B cell (primary cell): ENCODE measurements at regions not wholly inside any gene's neighbourhood (a gene's known extent, or its start where the extent isn't known, plus 50 kb on each side); places are given as distances from the start of the nearest gene placed in this dataset.
"Not testable (repeated sequence)": the region's sequence is repeated elsewhere in the genome, so short reads cannot be mapped to it uniquely, and the experiment has no call there.

Experiments
- ATAC-seq: fragments of 200-7000 bp; cut with Tn5 transposase; one replicate; pipeline ENCODE4 v1.10.0; 2021; ENCODE audit warnings: low read depth, mild to moderate bottlenecking, moderate number of reproducible peaks, moderate library complexity
- CTCF ChIA-PET: fragments of 350-600 bp; sonication (Branson Sonifier 250); formaldehyde crosslinking; loops from one replicate; lab custom pipeline; 2021; ENCODE audit warnings: antibody characterized with exemption, inconsistent platforms; lab: Charles Lee
- POLR2A ChIA-PET: fragments of 350-600 bp; sonication (Branson Sonifier 250); formaldehyde crosslinking; loops from one replicate; lab custom pipeline; 2021; ENCODE audit warnings: antibody characterized with exemption; lab: Charles Lee
- DNase-seq: peaks from one replicate; pipeline ENCODE4 v3.0.0; 2013
- H2AFZ ChIP-seq: 2 replicates; pipeline ENCODE4 v1.6.1; 2012; ENCODE audit warnings: mild to moderate bottlenecking, low read depth, low read length; ENCODE audit not compliant: insufficient read depth, poor library complexity, severe bottlenecking
- H3K27ac ChIP-seq, 2 donors: 1 replicate in 1 of 2; 2 replicates in 1 of 2; pipeline ENCODE4 v1.5.1; 2012 to 2013; ENCODE audit warnings: low read length in 2 of 2, mild to moderate bottlenecking in 2 of 2, moderate library complexity in 1 of 2
- H3K27me3 ChIP-seq, 4 experiments: fragments of 200-600 bp in 1 of 4; sonication (generic) in 1 of 4; replicated peaks in 1 of 4; 1 replicate in 2 of 4; 2 replicates in 2 of 4; pipeline versions ENCODE4 v1.6.1 to v1.7.0; 2013 to 2016; ENCODE audit warnings: low read length in 3 of 4, mild to moderate bottlenecking in 2 of 4, mixed read lengths in 1 of 4, moderate library complexity in 1 of 4; ENCODE audit not compliant: insufficient read depth in 4 of 4, control insufficient read depth in 3 of 4; ENCODE audit errors: control extremely low read depth in 1 of 4
- H3K36me3 ChIP-seq, 2 experiments: replicated peaks in 1 of 2; 1 replicate in 1 of 2; 2 replicates in 1 of 2; pipeline versions ENCODE4 v1.6.1 to v1.7.1; 2013; ENCODE audit warnings: low read length in 1 of 2; ENCODE audit not compliant: insufficient read depth in 2 of 2, control insufficient read depth in 1 of 2; ENCODE audit errors: control extremely low read depth in 1 of 2, extremely low read depth in 1 of 2
- H3K4me1 ChIP-seq, 2 donors: fragments of 200-600 bp in 1 of 2; sonication (generic) in 1 of 2; 1 replicate in 1 of 2; 2 replicates in 1 of 2; pipeline versions ENCODE4 v1.5.1 to v1.6.1; 2013 to 2017; ENCODE audit warnings: low read length in 2 of 2; ENCODE audit not compliant: control insufficient read depth in 2 of 2, insufficient read depth in 2 of 2
- H3K4me2 ChIP-seq: replicated peaks from 2 replicates; pipeline ENCODE3; 2012; ENCODE audit warnings: mild to moderate bottlenecking, low read depth, low read length; ENCODE audit not compliant: poor library complexity, severe bottlenecking
- H3K4me3 ChIP-seq, 5 experiments: fragments of 200-600 bp in 1 of 5; sonication (generic) in 1 of 5; 1 replicate in 3 of 5; 2 replicates in 2 of 5; pipeline versions ENCODE4 v1.5.1 to v1.7.0; 2011 to 2016; ENCODE audit warnings: low read length in 4 of 5, mild to moderate bottlenecking in 4 of 5, low read depth in 2 of 5, control low read depth in 1 of 5, moderate library complexity in 1 of 5; ENCODE audit not compliant: insufficient read depth in 1 of 5; ENCODE audit errors: control extremely low read depth in 1 of 5, extremely low read depth in 1 of 5
- H3K79me2 ChIP-seq: fragments of 200-600 bp; sonication (generic); one replicate; pipeline ENCODE4 v1.6.0; 2016; ENCODE audit warnings: low read length; ENCODE audit not compliant: control insufficient read depth, insufficient read depth
- H3K9ac ChIP-seq: fragments of 200-600 bp; sonication (generic); 2 replicates; pipeline ENCODE4 v1.6.1; 2017; ENCODE audit warnings: mild to moderate bottlenecking, low read length, moderate library complexity
- H3K9me3 ChIP-seq, 3 donors: one replicate each; pipeline versions ENCODE4 v1.6.1 to v1.7.1; 2013; ENCODE audit warnings: low read length in 2 of 3; ENCODE audit not compliant: control insufficient read depth in 2 of 3, insufficient read depth in 1 of 3; ENCODE audit errors: control extremely low read depth in 1 of 3
- H4K20me1 ChIP-seq: 2 replicates; pipeline ENCODE4 v1.6.0; 2012; ENCODE audit warnings: mild to moderate bottlenecking, low read length; ENCODE audit not compliant: insufficient read depth, control insufficient read depth, poor library complexity, severe bottlenecking
- H3K27ac Mint-ChIP-seq: one replicate; pipeline ENCODE4 v1.8.0; 2021; ENCODE audit warnings: mixed read lengths
- H3K27me3 Mint-ChIP-seq: one replicate; pipeline ENCODE4 v1.8.0; 2021; ENCODE audit warnings: mixed read lengths
- H3K4me1 Mint-ChIP-seq: one replicate; pipeline ENCODE4 v1.8.0; 2021; ENCODE audit warnings: mixed read lengths
- H3K4me3 Mint-ChIP-seq: one replicate; pipeline ENCODE4 v1.8.0; 2021; ENCODE audit warnings: mixed read lengths
- H3K9me3 Mint-ChIP-seq: one replicate; pipeline ENCODE4 v1.8.0; 2022; ENCODE audit warnings: mixed read lengths; ENCODE audit not compliant: insufficient read depth
- EZH2 ChIP-seq: IDR thresholded peaks from 2 replicates; pipeline ENCODE4 v1.6.1; 2012; ENCODE audit warnings: borderline replicate concordance, low read depth, mild to moderate bottlenecking, moderate library complexity, low read length; ENCODE audit not compliant: insufficient read depth, poor library complexity, severe bottlenecking
- WGBS: methylation state at CpG from one replicate; pipeline ENCODE4 v1.1.5; 2013; ENCODE audit warnings: missing lambda C conversion rate; ENCODE audit not compliant: insufficient coverage; 5-methylcytosine and 5-hydroxymethylcytosine counted together
- intact Hi-C: fragments of 100-400 bp; cut with micrococcal nuclease; formaldehyde crosslinking; loops from one replicate; pipeline ENCODE4 v1.10.0; 2022
- TF ChIP-seq, protein P1 (sequence below): fragments of 200-600 bp; IDR thresholded peaks from one replicate; pipeline ENCODE4 v1.8.0; 2022; ENCODE audit warnings: antibody characterized with exemption, mild to moderate bottlenecking

DNA sequence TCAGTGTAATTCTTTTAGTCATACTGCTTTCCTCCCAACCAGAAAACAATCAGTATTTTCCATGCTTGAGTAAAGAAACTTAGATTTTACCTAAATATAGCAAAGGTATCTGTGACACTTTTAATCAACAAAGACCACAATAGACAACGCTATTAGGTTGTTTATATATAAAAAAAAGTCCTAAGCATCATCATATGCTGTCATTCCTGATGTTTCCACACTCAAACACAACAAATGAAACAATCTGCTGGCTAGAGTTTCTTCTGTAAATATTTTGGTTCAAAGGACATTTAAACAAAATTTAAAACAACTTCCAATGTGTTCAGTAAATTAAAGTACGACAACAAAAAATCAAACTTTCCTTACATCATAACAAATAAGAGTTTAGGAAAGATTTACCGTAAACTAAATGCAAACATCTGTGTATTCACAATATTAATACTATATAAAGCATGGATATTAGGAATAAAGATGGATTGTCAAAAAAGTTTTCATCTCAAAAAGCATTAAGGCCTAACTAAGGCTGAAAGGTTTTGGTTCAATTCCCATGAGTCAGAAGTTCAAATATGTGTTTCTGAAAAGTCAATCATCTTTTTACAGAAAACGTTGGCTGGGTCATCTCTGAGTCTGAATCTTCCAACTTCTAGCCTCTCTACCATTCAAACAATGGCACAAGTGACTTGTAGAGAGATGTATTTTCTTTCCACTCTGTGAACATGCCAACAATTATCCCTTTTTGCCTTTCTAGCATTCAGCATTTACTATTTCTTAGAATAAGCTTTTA lies 157.1 kb downstream of the CRPPA start:
- no peaks in the 10 kb centered on the region for H4K20me1 ChIP-seq
- no peaks in the 10 kb centered on the region for H3K27me3 Mint-ChIP-seq
- H3K4me2 ChIP-seq = no peak overlapping the region
- no peaks in the 10 kb centered on the region for H3K4me1 Mint-ChIP-seq
- DNase-seq (no peak), ATAC-seq (no peak)
- ChIA-PET POLR2A (no interaction called here), CTCF (no interaction called here)
- H3K9me3 Mint-ChIP-seq = no peaks in the 10 kb centered on the region
- H3K9ac ChIP-seq = no peak overlapping the region
- no CpG with 5 or more reads among the region's 4 CpGs for WGBS
- no peak overlapping the region for H3K4me3 ChIP-seq
- H3K36me3 ChIP-seq = no peaks in the 10 kb centered on the region
- no peaks in the 10 kb centered on the region for H3K79me2 ChIP-seq
- intact Hi-C loops = no loop called here
- no peak overlapping the region for H2AFZ ChIP-seq
- no peaks in the 10 kb centered on the region for H3K27me3 ChIP-seq
- H3K4me3 Mint-ChIP-seq = no peak overlapping the region
- TF ChIP-seq EZH2 = no peak
- TF ChIP-seq, protein P1, sequence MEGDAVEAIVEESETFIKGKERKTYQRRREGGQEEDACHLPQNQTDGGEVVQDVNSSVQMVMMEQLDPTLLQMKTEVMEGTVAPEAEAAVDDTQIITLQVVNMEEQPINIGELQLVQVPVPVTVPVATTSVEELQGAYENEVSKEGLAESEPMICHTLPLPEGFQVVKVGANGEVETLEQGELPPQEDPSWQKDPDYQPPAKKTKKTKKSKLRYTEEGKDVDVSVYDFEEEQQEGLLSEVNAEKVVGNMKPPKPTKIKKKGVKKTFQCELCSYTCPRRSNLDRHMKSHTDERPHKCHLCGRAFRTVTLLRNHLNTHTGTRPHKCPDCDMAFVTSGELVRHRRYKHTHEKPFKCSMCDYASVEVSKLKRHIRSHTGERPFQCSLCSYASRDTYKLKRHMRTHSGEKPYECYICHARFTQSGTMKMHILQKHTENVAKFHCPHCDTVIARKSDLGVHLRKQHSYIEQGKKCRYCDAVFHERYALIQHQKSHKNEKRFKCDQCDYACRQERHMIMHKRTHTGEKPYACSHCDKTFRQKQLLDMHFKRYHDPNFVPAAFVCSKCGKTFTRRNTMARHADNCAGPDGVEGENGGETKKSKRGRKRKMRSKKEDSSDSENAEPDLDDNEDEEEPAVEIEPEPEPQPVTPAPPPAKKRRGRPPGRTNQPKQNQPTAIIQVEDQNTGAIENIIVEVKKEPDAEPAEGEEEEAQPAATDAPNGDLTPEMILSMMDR = no peak
- no peaks in the 10 kb centered on the region for H3K9me3 ChIP-seq
- H3K27ac ChIP-seq = no peak overlapping the region
- H3K4me1 ChIP-seq = no peaks in the 10 kb centered on the region
- H3K27ac Mint-ChIP-seq = no peak overlapping the region

DNA sequence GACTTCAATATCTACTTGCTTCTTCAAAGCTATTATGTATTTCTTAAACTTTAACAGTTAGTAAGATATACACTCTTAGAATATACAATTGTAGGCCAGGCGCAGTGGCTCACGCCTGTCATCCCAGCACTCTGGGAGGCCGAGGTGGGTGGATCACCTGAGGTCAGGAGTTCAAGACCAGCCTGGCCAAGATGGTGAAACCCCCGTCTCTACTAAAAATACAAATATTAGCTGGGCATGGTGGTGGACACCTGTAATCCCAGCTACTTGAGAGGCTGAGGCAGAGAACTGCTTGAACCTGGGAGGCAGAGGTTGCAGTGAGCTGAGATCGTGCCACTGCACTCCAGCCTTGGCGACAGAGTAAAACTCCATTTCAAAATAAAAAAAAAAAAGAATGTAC lies 158.0 kb downstream of the CRPPA start:
- H3K4me2 ChIP-seq, H3K27ac Mint-ChIP-seq, H3K79me2 ChIP-seq, H3K4me1 ChIP-seq, H3K9ac ChIP-seq, H2AFZ ChIP-seq, CTCF ChIA-PET, H3K27me3 Mint-ChIP-seq, POLR2A ChIA-PET, H3K9me3 Mint-ChIP-seq, intact Hi-C loops, DNase-seq, H3K4me3 Mint-ChIP-seq, H3K36me3 ChIP-seq, H3K27ac ChIP-seq, H3K4me1 Mint-ChIP-seq, H3K9me3 ChIP-seq, H4K20me1 ChIP-seq, H3K27me3 ChIP-seq, ATAC-seq, H3K4me3 ChIP-seq: not testable (repeated sequence)
- WGBS = no CpG with 5 or more reads among the region's 6 CpGs
